GM19397 (cell line): ENCODE measurements at regions not wholly inside any gene's neighbourhood (a gene's known extent, or its start where the extent isn't known, plus 50 kb on each side); places are given as distances from the start of the nearest gene placed in this dataset.
"Not testable (repeated sequence)": the region's sequence is repeated elsewhere in the genome, so short reads cannot be mapped to it uniquely, and the experiment has no call there.

Source experiments
- ATAC-seq: cut with Tn5 transposase; IDR thresholded peaks from one replicate; pipeline ENCODE4 v1.9.1; 2021; ENCODE audit warnings: mild to moderate bottlenecking, moderate library complexity; ENCODE audit not compliant: unreplicated experiment

- no peak for ATAC-seq
Measured at GRCh38 chr2:125584732-125585131, 1071.2 kb upstream of the GYPC start.

- no peak for ATAC-seq
Measured at GRCh38 chr2:125588780-125589179, 1067.2 kb upstream of the GYPC start.

- ATAC-seq = no peak
Measured at GRCh38 chr2:125591954-125592353, 1064.0 kb upstream of the GYPC start.

GRCh38 chr2:125593036-125593435, 1062.9 kb upstream of the GYPC start:
- no peak for ATAC-seq

GRCh38 chr2:125596612-125597011, 1059.3 kb upstream of the GYPC start:
- no peak for ATAC-seq

GRCh38 chr2:125615438-125615837, 1040.5 kb upstream of the GYPC start:
- ATAC-seq = no peak

GRCh38 chr2:125630377-125630776, 1025.6 kb upstream of the GYPC start:
- ATAC-seq = no peak

GRCh38 chr2:125634662-125635061, 1021.3 kb upstream of the GYPC start:
- ATAC-seq = no peak

- ATAC-seq = no peak
Measured at GRCh38 chr2:125638345-125638744, 1017.6 kb upstream of the GYPC start.

GRCh38 chr2:125642032-125642431, 1013.9 kb upstream of the GYPC start:
- ATAC-seq = no peak

- no peak for ATAC-seq
Measured at GRCh38 chr2:125643128-125643527, 1012.8 kb upstream of the GYPC start.

- no peak for ATAC-seq
Measured at GRCh38 chr2:125643585-125643984, 1012.4 kb upstream of the GYPC start.

GRCh38 chr2:125644257-125644656, 1011.7 kb upstream of the GYPC start:
- no peak for ATAC-seq

- no peak for ATAC-seq
Measured at GRCh38 chr2:125652280-125652679, 1003.7 kb upstream of the GYPC start.

- no peak for ATAC-seq
Measured at GRCh38 chr2:125654226-125654625, 1001.7 kb upstream of the GYPC start.

GRCh38 chr2:125656190-125656589, 999.8 kb upstream of the GYPC start:
- no peak for ATAC-seq

- ATAC-seq = no peak
Measured at GRCh38 chr2:125658583-125658982, 997.4 kb upstream of the GYPC start.

- ATAC-seq = not testable (repeated sequence)
Measured at GRCh38 chr2:125660369-125660768, 995.6 kb upstream of the GYPC start.

- ATAC-seq = no peak
Measured at GRCh38 chr2:125667630-125668029, 988.3 kb upstream of the GYPC start.

- no peak for ATAC-seq
Measured at GRCh38 chr2:125679903-125680302, 976.1 kb upstream of the GYPC start.

- no peak for ATAC-seq
Measured at GRCh38 chr2:125680809-125681208, 975.1 kb upstream of the GYPC start.

GRCh38 chr2:125681576-125681975, 974.4 kb upstream of the GYPC start:
- ATAC-seq = no peak

GRCh38 chr2:125681976-125682805, 973.8 kb upstream of the GYPC start:
- no peak for ATAC-seq
